Mammary epithelial cell (primary cell): ENCODE measurements at regions not wholly inside any gene's neighbourhood (a gene's known extent, or its start where the extent isn't known, plus 50 kb on each side); places are given as distances from the start of the nearest gene placed in this dataset.

Source experiments
- CTCF ChIP-seq, 2 donors: IDR thresholded peaks in 1 of 2; conservative IDR thresholded peaks in 1 of 2; 2 replicates each; pipeline ENCODE4 v1.5.1; 2011 to 2012; ENCODE audit warnings: inconsistent platforms in 2 of 2, low read length in 2 of 2, mild to moderate bottlenecking in 2 of 2, control low read depth in 1 of 2, low read depth in 1 of 2; ENCODE audit not compliant: insufficient read depth in 1 of 2; ENCODE audit errors: extremely low read depth in 1 of 2
- EZH2 ChIP-seq: IDR thresholded peaks from 2 replicates; pipeline ENCODE4 v1.6.1; 2012; ENCODE audit warnings: low read length, inconsistent platforms, borderline replicate concordance

DNA sequence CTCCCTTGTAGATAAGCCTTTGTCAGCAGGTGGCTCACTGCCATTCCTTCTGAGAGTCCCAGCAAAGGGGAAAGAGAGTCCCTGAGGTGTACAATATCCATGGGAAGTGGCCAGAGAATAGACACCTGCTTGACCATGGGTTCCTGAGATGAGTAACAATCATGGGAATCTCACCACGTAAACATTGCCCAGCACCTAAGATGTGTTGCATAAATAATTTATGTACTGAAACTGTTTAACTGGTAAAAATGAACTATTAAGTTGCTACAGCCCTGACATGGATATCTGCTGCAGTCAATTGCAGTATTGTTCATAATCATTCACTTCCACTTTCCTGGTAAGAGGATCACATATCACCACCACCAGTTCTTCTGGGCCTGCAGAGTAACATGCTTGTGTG, 123.8 kb upstream of the INHBA start:
- TF ChIP-seq EZH2 (no peak), CTCF (conservative IDR thresholded peaks at IDR 0.05 in 1 of 2, IDR thresholded peaks at IDR 0.05 in 1 of 2; ENCODE audit: extremely low read depth in 1 of 2, insufficient read depth in 1 of 2, low read depth in 1 of 2, low read length in 2 of 2) (no peak)
